K562 (cell line): ENCODE measurements at regions not wholly inside any gene's neighbourhood (a gene's known extent, or its start where the extent isn't known, plus 50 kb on each side); places are given as distances from the start of the nearest gene placed in this dataset.

Experiments
- HNRNPL ChIP-seq: fragments of 200-400 bp; formaldehyde crosslinking; IDR thresholded peaks from 2 replicates; pipeline ENCODE4 v1.6.1; 2017; ENCODE audit warnings: low read depth, mild to moderate bottlenecking, low read length
- ZC3H11A ChIP-seq: IDR thresholded peaks from 2 replicates; pipeline ENCODE4 v1.6.1; 2012; ENCODE audit warnings: low read depth, low read length, improper control_type of control experiment

DNA sequence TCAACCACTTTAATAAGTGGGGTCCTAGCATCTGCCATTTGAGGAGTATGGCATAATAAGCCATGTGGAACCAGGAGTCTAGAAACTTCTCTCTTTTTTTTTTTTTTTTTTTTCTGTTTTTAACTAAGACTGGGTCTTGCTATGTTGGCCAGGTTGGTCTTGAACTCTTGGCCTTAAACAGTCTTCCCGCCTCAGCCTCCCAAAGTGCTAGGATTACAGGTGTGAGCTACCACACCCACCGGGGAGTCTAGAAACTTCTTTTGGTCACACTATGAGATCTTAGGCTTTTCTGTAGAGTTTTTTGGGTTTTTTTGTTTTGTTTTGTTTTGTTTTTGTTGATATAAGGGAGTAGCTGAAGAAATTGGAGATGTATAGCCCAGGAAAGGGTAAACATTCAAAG, 52.9 kb downstream of the ZBTB38 start:
- TF ChIP-seq ZC3H11A (no peak), HNRNPL (no peak)
